ENCODE measurements at regions not wholly inside any gene's neighbourhood (a gene's known extent, or its start where the extent isn't known, plus 50 kb on each side); places are given as distances from the start of the nearest gene placed in this dataset.
"Not testable (repeated sequence)": the region's sequence is repeated elsewhere in the genome, so short reads cannot be mapped to it uniquely, and the experiment has no call there.

GRCh38 chr1:172799804-172800203 is 140.9 kb downstream of the FASLG start:
- DNase-seq = not testable (repeated sequence)

GRCh38 chr1:172801771-172802322 is 142.9 kb downstream of the FASLG start:
- no peak for DNase-seq

GRCh38 chr1:172809750-172810149 is 150.8 kb downstream of the FASLG start:
- DNase-seq = no peak

GRCh38 chr1:172810480-172811175 is 151.7 kb downstream of the FASLG start:
- DNase-seq = no peak

- DNase-seq = no peak
Measured at GRCh38 chr1:172811694-172812093, 152.8 kb downstream of the FASLG start.

GRCh38 chr1:172812118-172812517 is 153.2 kb downstream of the FASLG start:
- no peak for DNase-seq

GRCh38 chr1:172813330-172813729 is 154.4 kb downstream of the FASLG start:
- DNase-seq = no peak

- DNase-seq = no peak
Measured at GRCh38 chr1:172814428-172814827, 155.5 kb downstream of the FASLG start.

- no peak for DNase-seq
Measured at GRCh38 chr1:172815740-172816139, 156.8 kb downstream of the FASLG start.

- peak in 3 of 58 donors; percentile 4 to 12 (median 4) for DNase-seq
Measured at GRCh38 chr1:172818841-172819527, 160.1 kb downstream of the FASLG start.

GRCh38 chr1:172820475-172821158 is 161.7 kb downstream of the FASLG start:
- no peak for DNase-seq

- DNase-seq = peak in 4 of 58 donors; percentile 1 to 18 (median 2)
Measured at GRCh38 chr1:172821609-172822274, 162.8 kb downstream of the FASLG start.

- DNase-seq = no peak
Measured at GRCh38 chr1:172822886-172823285, 164.0 kb downstream of the FASLG start.

GRCh38 chr1:172823534-172823933 is 164.6 kb downstream of the FASLG start:
- no peak for DNase-seq

GRCh38 chr1:172824209-172824608 is 165.3 kb downstream of the FASLG start:
- DNase-seq = no peak

- peak in 3 of 58 donors; percentile 8 to 43 (median 35) for DNase-seq
Measured at GRCh38 chr1:172826096-172826741, 167.3 kb downstream of the FASLG start.

- no peak for DNase-seq
Measured at GRCh38 chr1:172827301-172827700, 168.4 kb downstream of the FASLG start.

- DNase-seq = no peak
Measured at GRCh38 chr1:172827841-172828240, 168.9 kb downstream of the FASLG start.

- DNase-seq = no peak
Measured at GRCh38 chr1:172832006-172832725, 173.3 kb downstream of the FASLG start.

GRCh38 chr1:172833954-172834353 is 175.1 kb downstream of the FASLG start:
- no peak for DNase-seq

Data from anterior cingulate cortex (tissue), 58 donors.